ENCODE measurements at regions not wholly inside any gene's neighbourhood (a gene's known extent, or its start where the extent isn't known, plus 50 kb on each side); places are given as distances from the start of the nearest gene placed in this dataset.

DNA sequence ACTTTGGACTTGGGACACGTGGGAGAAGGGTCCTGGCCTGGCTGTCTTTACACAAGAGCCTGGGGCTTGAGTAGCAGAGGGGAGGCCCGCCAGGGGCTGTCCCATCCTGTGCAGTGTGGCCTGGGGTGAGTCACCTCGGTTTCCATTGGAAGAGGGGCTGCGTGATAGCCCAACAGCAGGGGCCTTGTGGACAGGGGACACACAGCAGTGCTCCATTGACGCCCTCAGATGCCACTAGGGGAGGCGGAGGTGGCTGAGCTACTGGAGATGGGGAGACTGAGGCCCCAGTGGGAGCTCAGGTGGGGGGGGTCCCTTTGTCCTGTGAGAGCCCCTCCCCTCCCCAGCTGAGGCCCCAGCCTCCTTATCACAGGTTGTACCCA, 50.0 kb upstream of the RNU6ATAC start:
- Mint-ChIP-seq H3K9me3 (ENCODE audit: low read depth) (no peaks in the 10 kb centered on the region), H3K4me3 (no peak overlapping the region), H3K27me3 (no peaks in the 10 kb centered on the region), H3K4me1 (ENCODE audit: low read depth) (no peaks in the 10 kb centered on the region), H3K27ac (no peak overlapping the region), H3K36me3 (peaks cover 2% of the 10 kb centered on the region)

GRCh38 chr9:134214766-134215419, 50.5 kb upstream of the RNU6ATAC start:
- Mint-ChIP-seq H3K27me3 (no peaks in the 10 kb centered on the region), H3K36me3 (peaks cover 2% of the 10 kb centered on the region)

DNA sequence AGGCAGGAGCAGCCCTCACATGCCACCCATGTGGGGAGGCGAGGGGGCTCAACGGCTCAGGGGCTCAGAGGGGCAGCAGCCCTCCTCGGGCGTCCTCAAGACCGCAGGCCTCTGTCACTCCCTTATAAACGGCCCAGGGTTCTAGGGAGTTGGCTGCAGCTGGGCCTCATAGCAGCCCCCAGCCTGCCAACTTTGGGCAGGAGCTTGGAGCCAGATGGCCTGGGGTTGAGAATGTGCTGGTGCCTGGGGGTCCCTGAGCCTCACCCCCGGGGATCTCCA, 51.0 kb upstream of the RNU6ATAC start:
- H3K4me3 Mint-ChIP-seq, result no peak overlapping the region
- H3K27ac Mint-ChIP-seq, result no peak overlapping the region
- no peaks in the 10 kb centered on the region for H3K4me1 Mint-ChIP-seq (ENCODE audit: low read depth)
- H3K9me3 Mint-ChIP-seq (ENCODE audit: low read depth), result no peaks in the 10 kb centered on the region
- H3K36me3 Mint-ChIP-seq, result peaks cover 2% of the 10 kb centered on the region
- H3K27me3 Mint-ChIP-seq, result no peaks in the 10 kb centered on the region

More at GRCh38 chr9:134214766-134215419, 50.5 kb upstream of the RNU6ATAC start:
- Mint-ChIP-seq H3K4me1 (ENCODE audit: low read depth) (no peaks in the 10 kb centered on the region), H3K9me3 (ENCODE audit: low read depth) (no peaks in the 10 kb centered on the region), H3K27ac (no peak overlapping the region), H3K4me3 (no peak overlapping the region)

GRCh38 chr9:134215699-134216448, 51.5 kb upstream of the RNU6ATAC start:
- Mint-ChIP-seq H3K36me3 (peaks cover 2% of the 10 kb centered on the region), H3K4me3 (no peak overlapping the region), H3K9me3 (ENCODE audit: low read depth) (no peaks in the 10 kb centered on the region), H3K27ac (no peak overlapping the region), H3K4me1 (ENCODE audit: low read depth) (no peaks in the 10 kb centered on the region), H3K27me3 (no peaks in the 10 kb centered on the region)

DNA sequence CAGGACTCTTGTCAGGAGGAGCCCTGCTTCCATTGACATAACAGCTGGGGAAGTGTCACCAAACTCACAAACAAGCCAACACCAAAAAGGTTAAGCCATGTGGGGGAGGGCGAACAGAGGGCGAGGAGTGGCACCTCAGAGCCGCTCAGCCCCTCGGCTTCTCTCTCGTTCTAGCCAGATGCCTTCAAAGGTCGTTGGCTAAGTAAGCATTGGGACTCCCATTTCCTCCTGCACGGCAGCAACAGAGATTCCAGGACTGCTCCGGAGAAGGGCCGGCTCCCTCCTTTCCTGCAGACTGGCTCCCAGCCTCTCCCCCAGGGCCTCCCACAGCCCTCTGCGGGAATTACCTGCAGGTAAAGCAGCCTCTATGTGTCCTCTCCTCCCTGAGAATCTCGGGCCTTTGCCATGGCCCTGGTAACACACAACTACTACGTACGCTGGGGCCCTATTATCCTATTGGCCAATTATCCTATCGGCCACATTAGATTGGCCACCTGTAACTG, 52.1 kb upstream of the RNU6ATAC start:
- Mint-ChIP-seq H3K27ac (no peak overlapping the region), H3K9me3 (ENCODE audit: low read depth) (no peaks in the 10 kb centered on the region), H3K4me3 (no peak overlapping the region), H3K36me3 (peaks cover 2% of the 10 kb centered on the region), H3K27me3 (no peaks in the 10 kb centered on the region), H3K4me1 (ENCODE audit: low read depth) (no peaks in the 10 kb centered on the region)

DNA sequence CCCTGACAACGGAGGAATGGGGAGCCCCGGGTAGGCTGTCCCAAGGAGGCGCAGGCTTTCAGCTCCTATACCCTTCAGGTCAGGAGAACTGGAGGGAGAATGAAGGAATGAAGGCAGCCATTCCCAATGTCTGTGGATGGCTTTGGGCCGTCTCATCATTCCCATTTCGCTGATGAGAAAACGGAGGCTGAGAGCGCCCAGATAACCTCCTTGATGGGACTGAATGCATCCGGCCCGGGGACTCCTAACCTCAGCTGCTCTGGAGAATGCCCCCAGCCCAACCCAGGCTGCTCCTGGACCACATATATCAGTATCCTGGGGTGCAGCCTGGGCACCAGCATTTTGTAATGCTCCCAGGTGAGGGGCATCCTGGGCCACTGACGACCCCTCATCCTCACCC, 52.6 kb upstream of the RNU6ATAC start:
- Mint-ChIP-seq H3K4me3 (no peak overlapping the region), H3K27me3 (no peaks in the 10 kb centered on the region), H3K27ac (no peak overlapping the region), H3K36me3 (peaks cover 2% of the 10 kb centered on the region), H3K9me3 (ENCODE audit: low read depth) (no peaks in the 10 kb centered on the region), H3K4me1 (ENCODE audit: low read depth) (no peaks in the 10 kb centered on the region)

DNA sequence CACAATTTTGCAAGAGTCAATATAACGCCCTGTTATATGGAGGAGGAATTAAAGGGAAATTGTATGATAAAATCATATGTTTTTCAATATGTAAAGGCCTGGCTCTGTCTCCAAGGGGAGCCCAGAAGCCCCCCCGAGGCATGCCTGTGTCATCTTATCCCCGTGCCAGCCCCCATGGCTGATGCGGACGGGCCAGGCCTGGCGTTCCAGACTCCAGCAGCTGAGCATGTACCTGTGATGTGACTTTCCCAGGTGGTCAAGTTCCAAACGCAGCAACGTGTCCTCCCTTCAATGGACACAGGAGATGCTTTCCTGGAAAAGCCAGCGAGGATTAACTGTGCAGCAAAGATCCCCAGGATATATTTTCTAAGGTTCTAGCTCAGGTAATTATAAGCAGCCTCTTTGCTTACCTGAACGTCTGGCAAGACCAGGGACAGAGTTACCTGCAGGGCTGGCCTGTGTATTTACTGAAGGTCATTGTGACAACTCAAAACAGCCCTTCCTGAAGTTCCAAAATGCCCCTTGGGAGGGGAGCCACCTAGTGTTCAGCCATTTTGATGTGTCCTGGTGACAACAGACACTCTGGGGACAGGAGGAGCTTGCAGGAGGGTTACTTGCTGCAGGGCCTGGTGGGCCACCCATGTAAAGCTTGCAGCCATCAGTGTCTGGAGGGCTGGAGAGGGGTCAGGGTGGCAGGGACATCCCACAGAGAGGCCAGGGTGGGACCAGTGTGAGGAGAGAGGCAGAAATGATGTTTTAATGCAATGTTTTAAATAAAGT, 53.3 kb upstream of the RNU6ATAC start:
- H3K4me3 Mint-ChIP-seq, result no peak overlapping the region
- H3K27ac Mint-ChIP-seq, result no peak overlapping the region
- H3K27me3 Mint-ChIP-seq, result no peaks in the 10 kb centered on the region
- peaks cover 2% of the 10 kb centered on the region for H3K36me3 Mint-ChIP-seq
- no peaks in the 10 kb centered on the region for H3K9me3 Mint-ChIP-seq (ENCODE audit: low read depth)
- H3K4me1 Mint-ChIP-seq (ENCODE audit: low read depth), result no peaks in the 10 kb centered on the region

DNA sequence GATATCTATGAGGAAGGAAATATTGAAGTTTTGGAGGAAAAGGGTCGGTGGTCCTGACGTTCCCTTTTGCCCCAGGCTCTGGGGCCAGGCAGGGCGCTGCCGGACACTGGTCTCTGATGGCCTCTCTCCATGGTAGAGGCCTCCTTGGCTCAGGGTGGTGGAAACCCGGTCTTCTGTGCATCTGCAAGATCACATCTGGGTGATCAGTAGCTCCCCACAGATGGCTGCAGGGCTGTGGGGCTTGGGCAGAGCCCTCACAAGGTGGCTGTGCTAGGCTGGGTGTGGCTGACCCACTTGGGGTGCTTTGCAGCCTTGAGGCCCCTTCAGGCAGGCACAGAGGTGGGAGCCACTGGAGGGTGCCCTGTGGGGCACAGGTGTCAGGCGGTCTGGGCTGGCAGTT, 53.9 kb upstream of the RNU6ATAC start:
- H3K4me3 Mint-ChIP-seq, result no peak overlapping the region
- H3K9me3 Mint-ChIP-seq (ENCODE audit: low read depth), result no peaks in the 10 kb centered on the region
- H3K27ac Mint-ChIP-seq, result no peak overlapping the region
- no peaks in the 10 kb centered on the region for H3K36me3 Mint-ChIP-seq
- H3K27me3 Mint-ChIP-seq, result no peaks in the 10 kb centered on the region
- H3K4me1 Mint-ChIP-seq (ENCODE audit: low read depth), result no peaks in the 10 kb centered on the region

DNA sequence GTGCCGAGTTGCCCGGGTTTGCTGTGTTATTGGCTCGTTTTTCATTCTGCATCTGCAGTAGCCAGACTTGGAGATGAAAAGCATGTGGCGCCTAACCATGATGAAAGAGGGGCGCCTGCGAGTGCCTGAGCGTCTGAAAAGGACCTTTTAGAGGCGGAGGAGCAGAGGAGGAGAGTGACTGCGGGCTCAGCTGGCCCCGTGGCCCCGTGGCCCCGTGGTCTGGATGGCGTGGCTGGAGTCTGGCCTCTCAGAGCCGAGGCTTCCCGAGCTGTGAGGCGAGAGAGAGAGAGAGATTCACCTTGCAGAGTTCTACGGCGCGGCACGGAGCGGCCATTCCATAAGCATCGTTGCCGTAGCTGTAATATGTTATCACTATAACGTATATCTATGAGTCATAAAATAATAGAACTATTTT, 55.3 kb upstream of the RNU6ATAC start:
- H3K4me1 Mint-ChIP-seq (ENCODE audit: low read depth), result no peaks in the 10 kb centered on the region
- no peaks in the 10 kb centered on the region for H3K36me3 Mint-ChIP-seq
- no peaks in the 10 kb centered on the region for H3K27me3 Mint-ChIP-seq
- H3K27ac Mint-ChIP-seq, result no peak overlapping the region
- no peak overlapping the region for H3K4me3 Mint-ChIP-seq
- no peaks in the 10 kb centered on the region for H3K9me3 Mint-ChIP-seq (ENCODE audit: low read depth)

- H3K4me1 Mint-ChIP-seq (ENCODE audit: low read depth), result no peaks in the 10 kb centered on the region
- no peaks in the 10 kb centered on the region for H3K27me3 Mint-ChIP-seq
- H3K4me3 Mint-ChIP-seq, result no peak overlapping the region
- H3K9me3 Mint-ChIP-seq (ENCODE audit: low read depth), result no peaks in the 10 kb centered on the region
- H3K27ac Mint-ChIP-seq, result no peak overlapping the region
- no peaks in the 10 kb centered on the region for H3K36me3 Mint-ChIP-seq
Observed at GRCh38 chr9:134220311-134220710, 55.9 kb upstream of the RNU6ATAC start.

- Mint-ChIP-seq H3K36me3 (no peaks in the 10 kb centered on the region), H3K4me3 (no peak overlapping the region), H3K27me3 (no peaks in the 10 kb centered on the region), H3K4me1 (ENCODE audit: low read depth) (no peaks in the 10 kb centered on the region), H3K27ac (no peak overlapping the region), H3K9me3 (ENCODE audit: low read depth) (no peaks in the 10 kb centered on the region)
Observed at GRCh38 chr9:134221273-134222017, 57.1 kb upstream of the RNU6ATAC start.

DNA sequence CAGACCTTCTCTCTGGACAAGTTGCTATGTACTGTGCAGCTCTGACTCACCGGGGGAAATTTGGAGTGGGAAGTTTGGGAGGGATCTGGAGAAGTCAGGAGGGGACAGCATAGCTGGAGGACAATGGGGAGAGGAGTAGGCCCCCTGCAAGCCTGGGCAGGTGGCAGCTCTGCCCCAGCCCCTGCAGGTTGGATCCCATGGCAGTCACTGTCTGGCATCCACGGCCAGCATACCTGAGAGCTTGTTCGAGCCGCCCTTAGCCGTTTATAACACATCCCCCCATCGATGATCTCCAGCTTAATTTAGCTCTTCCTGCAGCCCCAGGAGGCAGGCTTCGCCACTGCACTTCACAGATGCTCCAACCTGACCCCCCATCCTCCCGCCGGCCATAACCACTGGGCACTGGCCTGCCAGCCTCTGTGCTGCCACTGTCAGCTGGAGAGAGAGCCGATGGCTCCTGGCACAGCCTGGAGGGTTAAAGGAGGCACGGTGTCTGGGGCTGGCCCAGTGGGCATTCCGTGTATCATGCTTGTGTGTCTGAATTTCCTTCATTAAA, 57.7 kb upstream of the RNU6ATAC start:
- H3K9me3 Mint-ChIP-seq (ENCODE audit: low read depth), result no peaks in the 10 kb centered on the region
- no peak overlapping the region for H3K27ac Mint-ChIP-seq
- no peaks in the 10 kb centered on the region for H3K4me1 Mint-ChIP-seq (ENCODE audit: low read depth)
- no peaks in the 10 kb centered on the region for H3K36me3 Mint-ChIP-seq
- no peak overlapping the region for H3K4me3 Mint-ChIP-seq
- no peaks in the 10 kb centered on the region for H3K27me3 Mint-ChIP-seq

DNA sequence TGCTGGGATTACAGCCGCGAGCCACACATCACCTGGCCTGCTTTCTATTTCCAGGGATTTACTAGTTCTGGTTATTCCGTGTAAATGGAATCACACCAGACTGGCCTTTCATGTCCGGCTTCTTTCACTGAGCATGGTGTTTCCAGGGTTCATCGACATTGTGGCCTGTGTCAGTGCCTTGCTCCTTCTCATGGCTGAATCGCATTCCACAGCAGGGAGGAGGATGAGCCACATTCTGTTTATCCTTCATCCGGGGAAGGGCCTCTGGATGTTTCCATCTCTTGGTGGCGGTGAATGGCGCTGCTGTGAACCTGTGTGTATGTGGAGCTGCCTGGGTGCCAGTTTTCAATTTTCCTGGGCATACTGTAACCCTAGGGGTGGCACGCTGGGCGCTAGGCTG, 58.7 kb upstream of the RNU6ATAC start:
- no peaks in the 10 kb centered on the region for H3K4me1 Mint-ChIP-seq (ENCODE audit: low read depth)
- no peak overlapping the region for H3K4me3 Mint-ChIP-seq
- H3K9me3 Mint-ChIP-seq (ENCODE audit: low read depth), result no peaks in the 10 kb centered on the region
- H3K36me3 Mint-ChIP-seq, result no peaks in the 10 kb centered on the region
- H3K27ac Mint-ChIP-seq, result no peak overlapping the region
- no peaks in the 10 kb centered on the region for H3K27me3 Mint-ChIP-seq

- no peak overlapping the region for H3K4me3 Mint-ChIP-seq
- H3K9me3 Mint-ChIP-seq (ENCODE audit: low read depth), result no peaks in the 10 kb centered on the region
- H3K36me3 Mint-ChIP-seq, result no peaks in the 10 kb centered on the region
- no peaks in the 10 kb centered on the region for H3K27me3 Mint-ChIP-seq
- no peak overlapping the region for H3K27ac Mint-ChIP-seq
- no peaks in the 10 kb centered on the region for H3K4me1 Mint-ChIP-seq (ENCODE audit: low read depth)
Observed at GRCh38 chr9:134223591-134224122, 59.3 kb upstream of the RNU6ATAC start.
